GM13977 (cell line): ENCODE measurements at regions not wholly inside any gene's neighbourhood (a gene's known extent, or its start where the extent isn't known, plus 50 kb on each side); places are given as distances from the start of the nearest gene placed in this dataset.

ENCODE experiments used
- DNase-seq: peaks from one replicate; pipeline ENCODE4 v3.0.0; 2012; ENCODE audit warnings: low spot score
- CTCF ChIP-seq: IDR thresholded peaks from 2 replicates; pipeline ENCODE4 v1.5.1; 2012; ENCODE audit warnings: mild to moderate bottlenecking, control low read depth; ENCODE audit not compliant: insufficient read depth; ENCODE audit errors: extremely low read depth, missing control alignments
- in situ Hi-C: fragments of 300-500 bp; cut with MboI; formaldehyde crosslinking; loops from one replicate; pipeline ENCODE4 v1.12.0; 2022; ENCODE audit warnings: low sequenced_read_pairs, low pct_unique_long_range_greater_than_20kb, mixed read lengths, inconsistent platforms; ENCODE audit not compliant: unreplicated experiment

GRCh38 chr3:159239059-159239458, 437.2 kb downstream of the MFSD1 start:
- in situ Hi-C loops: no loop called here

GRCh38 chr3:159244933-159245332, 443.1 kb downstream of the MFSD1 start:
- TF ChIP-seq CTCF: no peak
- in situ Hi-C loops: no loop called here
- no peak for DNase-seq

More at GRCh38 chr3:159239059-159239458, 437.2 kb downstream of the MFSD1 start:
- TF ChIP-seq CTCF: no peak
- DNase-seq: no peak

- DNase-seq: no peak
- in situ Hi-C loops: no loop called here
Observed at GRCh38 chr3:159245871-159246270, 444.0 kb downstream of the MFSD1 start.

GRCh38 chr3:159246385-159246784, 444.5 kb downstream of the MFSD1 start:
- no peak for DNase-seq
- TF ChIP-seq CTCF: no peak
- in situ Hi-C loops: no loop called here

More at GRCh38 chr3:159245871-159246270, 444.0 kb downstream of the MFSD1 start:
- no peak for TF ChIP-seq CTCF

- in situ Hi-C loops: loop anchor here (10.0 kb wide), 2 partner anchors 125 to 405 kb away; no protein-coding TSS in a partner anchor
- DNase-seq: no peak
- no peak for TF ChIP-seq CTCF
Observed at GRCh38 chr3:159249472-159250174, 447.8 kb downstream of the MFSD1 start.

- in situ Hi-C loops: loop anchor here (10.0 kb wide), 2 partner anchors 126 to 406 kb away; no protein-coding TSS in a partner anchor
- DNase-seq: no peak
- TF ChIP-seq CTCF: no peak
Observed at GRCh38 chr3:159250961-159251360, 449.1 kb downstream of the MFSD1 start.
